ENCODE measurements at regions not wholly inside any gene's neighbourhood (a gene's known extent, or its start where the extent isn't known, plus 50 kb on each side); places are given as distances from the start of the nearest gene placed in this dataset.
"Not testable (repeated sequence)": the region's sequence is repeated elsewhere in the genome, so short reads cannot be mapped to it uniquely, and the experiment has no call there.

DNA sequence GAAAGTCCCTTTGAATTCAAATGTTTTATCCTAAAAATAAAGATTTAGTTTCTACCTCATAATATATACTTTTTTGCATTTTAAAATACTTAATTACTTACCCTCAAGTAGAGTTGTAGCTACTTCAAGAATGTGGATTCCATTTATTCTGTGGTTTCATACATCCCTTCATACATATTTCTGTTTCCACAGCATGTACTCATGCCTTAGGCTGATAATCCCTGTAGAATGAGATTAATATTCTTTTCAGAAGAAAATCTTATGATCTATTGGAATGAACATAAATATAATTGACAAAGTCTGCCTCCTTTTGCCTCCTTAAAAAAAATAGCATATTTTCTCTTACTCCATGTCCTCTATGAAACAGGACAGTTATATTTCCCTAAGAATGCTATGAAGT, 465.7 kb downstream of the DTWD2 start:
- no peaks in the 10 kb centered on the region for H3K27me3 ChIP-seq (ENCODE audit: insufficient read depth, insufficient read length)
- no peaks in the 10 kb centered on the region for H3K36me3 ChIP-seq (ENCODE audit: insufficient read depth, insufficient read length, low read length)
- no peak overlapping the region for H3K4me3 ChIP-seq (ENCODE audit: insufficient read length, low read depth)
- H3K9ac ChIP-seq (ENCODE audit: insufficient read length, low read depth), result no peak overlapping the region
- H3K4me1 ChIP-seq (ENCODE audit: insufficient read depth, insufficient read length), result no peaks in the 10 kb centered on the region
- H3K9me3 ChIP-seq (ENCODE audit: insufficient read depth, low read length), result no peaks in the 10 kb centered on the region
- no peak for DNase-seq (ENCODE audit: low read depth, low spot score)
- TF ChIP-seq SUZ12 (IDR thresholded peaks at IDR 0.05; ENCODE audit: extremely low read depth, insufficient read depth, insufficient read length) (no peak), YY1 (IDR thresholded peaks at IDR 0.05; ENCODE audit: insufficient read depth, insufficient read length) (no peak), ZNF274 (IDR thresholded peaks at IDR 0.05; ENCODE audit: low read depth, low read length) (no peak)

DNA sequence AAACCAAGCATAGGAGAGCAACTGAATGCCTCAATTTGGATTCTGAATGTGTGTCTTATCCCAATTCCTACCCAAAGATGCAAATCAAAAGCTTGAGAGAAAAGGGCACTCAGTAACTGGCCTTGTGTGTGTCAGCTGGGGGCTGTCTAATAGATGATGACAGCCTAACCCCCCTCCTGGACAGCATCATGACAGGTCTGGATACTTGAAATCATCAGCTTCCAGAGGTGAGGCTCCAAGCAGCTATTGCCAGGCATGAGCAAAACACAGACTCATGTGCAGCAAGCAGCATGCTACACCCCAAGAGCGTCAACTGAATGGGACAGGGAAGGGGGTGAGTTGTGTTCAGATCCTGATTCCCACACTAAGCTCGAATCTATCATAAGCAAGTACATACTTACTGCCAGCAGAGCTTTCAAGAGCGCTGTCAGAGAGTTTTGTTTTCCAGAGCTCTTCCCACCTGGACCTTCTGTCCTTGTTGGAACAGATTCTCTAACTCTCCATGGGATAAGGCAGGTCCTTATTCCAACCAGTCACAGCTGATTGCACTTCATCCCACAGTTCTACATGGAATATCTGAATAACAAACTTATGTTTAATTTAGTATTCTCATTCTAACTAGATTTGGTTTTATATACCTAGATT, 467.5 kb downstream of the DTWD2 start:
- Histone ChIP-seq H3K9ac (ENCODE audit: insufficient read length, low read depth) (no peak overlapping the region), H3K4me3 (ENCODE audit: insufficient read length, low read depth) (no peak overlapping the region), H3K9me3 (ENCODE audit: insufficient read depth, low read length) (no peaks in the 10 kb centered on the region), H3K27me3 (ENCODE audit: insufficient read depth, insufficient read length) (no peaks in the 10 kb centered on the region), H3K36me3 (ENCODE audit: insufficient read depth, insufficient read length, low read length) (no peaks in the 10 kb centered on the region), H3K4me1 (ENCODE audit: insufficient read depth, insufficient read length) (no peaks in the 10 kb centered on the region)
- DNase-seq (ENCODE audit: low read depth, low spot score), result no peak
- TF ChIP-seq SUZ12 (IDR thresholded peaks at IDR 0.05; ENCODE audit: extremely low read depth, insufficient read depth, insufficient read length) (no peak), YY1 (IDR thresholded peaks at IDR 0.05; ENCODE audit: insufficient read depth, insufficient read length) (no peak), ZNF274 (IDR thresholded peaks at IDR 0.05; ENCODE audit: low read depth, low read length) (no peak)

DNA sequence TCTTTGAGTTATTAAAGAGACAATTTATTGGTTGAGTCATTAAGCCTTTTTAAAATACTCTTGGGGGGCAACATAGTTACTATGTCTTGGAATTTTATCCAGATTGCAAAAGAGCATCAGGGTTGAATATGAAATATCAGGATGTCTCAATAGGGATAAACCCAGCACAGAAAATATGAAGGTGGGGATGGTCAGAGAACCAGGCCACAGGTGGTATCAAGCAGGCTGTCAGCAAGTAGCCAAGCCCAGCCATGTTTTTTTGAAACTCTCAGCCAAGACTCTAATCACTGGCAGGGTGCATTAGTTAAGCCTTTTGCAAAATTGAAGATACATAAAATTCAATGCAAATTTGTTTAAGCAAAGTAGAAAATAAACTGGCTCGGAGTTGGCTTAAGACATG, 468.9 kb downstream of the DTWD2 start:
- no peak for DNase-seq (ENCODE audit: low read depth, low spot score)
- H3K9ac ChIP-seq (ENCODE audit: insufficient read length, low read depth), result no peak overlapping the region
- no peaks in the 10 kb centered on the region for H3K27me3 ChIP-seq (ENCODE audit: insufficient read depth, insufficient read length)
- no peaks in the 10 kb centered on the region for H3K36me3 ChIP-seq (ENCODE audit: insufficient read depth, insufficient read length, low read length)
- no peak for TF ChIP-seq ZNF274 (IDR thresholded peaks at IDR 0.05; ENCODE audit: low read depth, low read length)
- H3K4me3 ChIP-seq (ENCODE audit: insufficient read length, low read depth), result no peak overlapping the region
- H3K4me1 ChIP-seq (ENCODE audit: insufficient read depth, insufficient read length), result no peaks in the 10 kb centered on the region
- H3K9me3 ChIP-seq (ENCODE audit: insufficient read depth, low read length), result no peaks in the 10 kb centered on the region

DNA sequence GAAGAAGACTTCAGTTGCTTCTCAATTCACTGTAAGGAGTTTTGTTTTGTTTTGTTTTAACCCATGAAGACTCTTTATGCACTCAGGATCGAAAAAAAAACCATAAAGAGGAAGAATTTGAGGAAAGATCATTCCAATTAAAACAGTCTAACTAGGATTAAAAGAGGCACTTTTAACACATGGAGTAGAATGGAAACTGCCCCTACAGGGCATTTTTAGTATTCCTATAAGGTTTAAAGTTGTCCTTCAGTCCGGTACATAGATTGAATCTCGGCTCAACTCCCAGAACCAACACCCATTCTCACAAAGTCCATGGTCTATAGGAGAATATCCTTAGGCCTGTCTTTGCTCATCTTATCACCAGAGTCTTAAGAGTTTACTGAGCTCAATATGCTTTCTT, 469.6 kb downstream of the DTWD2 start:
- Histone ChIP-seq H3K9me3 (ENCODE audit: insufficient read depth, low read length) (no peaks in the 10 kb centered on the region), H3K27me3 (ENCODE audit: insufficient read depth, insufficient read length) (no peaks in the 10 kb centered on the region), H3K36me3 (ENCODE audit: insufficient read depth, insufficient read length, low read length) (no peaks in the 10 kb centered on the region), H3K9ac (ENCODE audit: insufficient read length, low read depth) (no peak overlapping the region), H3K4me3 (ENCODE audit: insufficient read length, low read depth) (no peak overlapping the region), H3K4me1 (ENCODE audit: insufficient read depth, insufficient read length) (no peaks in the 10 kb centered on the region)
- DNase-seq (ENCODE audit: low read depth, low spot score), result no peak
- TF ChIP-seq ZNF274 (IDR thresholded peaks at IDR 0.05; ENCODE audit: low read depth, low read length), result no peak

DNA sequence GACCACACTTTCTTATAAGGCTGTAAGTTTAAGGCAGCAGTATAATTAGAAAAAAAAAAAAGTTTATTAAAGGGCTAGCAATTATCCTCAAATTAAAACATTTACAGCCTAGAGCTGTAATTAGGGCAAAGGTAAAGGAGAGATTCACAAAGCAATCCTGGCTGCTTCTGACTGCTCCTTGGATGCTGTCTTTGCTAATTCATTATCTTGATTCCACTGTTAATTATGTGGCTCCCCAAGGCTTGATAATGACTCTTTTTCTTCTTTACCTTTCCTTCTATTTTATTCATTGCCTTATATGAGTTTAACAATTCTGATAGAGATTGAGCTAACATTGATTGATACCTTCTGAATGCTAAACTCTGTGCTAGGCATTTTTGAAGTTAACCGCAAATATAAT, 476.5 kb downstream of the DTWD2 start:
- H3K27me3 ChIP-seq (ENCODE audit: insufficient read depth, insufficient read length), result no peaks in the 10 kb centered on the region
- H3K9me3 ChIP-seq (ENCODE audit: insufficient read depth, low read length), result no peaks in the 10 kb centered on the region
- no peak for TF ChIP-seq ZNF274 (IDR thresholded peaks at IDR 0.05; ENCODE audit: low read depth, low read length)
- no peak for TF ChIP-seq SUZ12 (IDR thresholded peaks at IDR 0.05; ENCODE audit: extremely low read depth, insufficient read depth, insufficient read length)
- no peak for TF ChIP-seq YY1 (IDR thresholded peaks at IDR 0.05; ENCODE audit: insufficient read depth, insufficient read length)
- H3K36me3 ChIP-seq (ENCODE audit: insufficient read depth, insufficient read length, low read length), result no peaks in the 10 kb centered on the region
- no peak overlapping the region for H3K4me3 ChIP-seq (ENCODE audit: insufficient read length, low read depth)
- H3K4me1 ChIP-seq (ENCODE audit: insufficient read depth, insufficient read length), result no peaks in the 10 kb centered on the region
- no peak overlapping the region for H3K9ac ChIP-seq (ENCODE audit: insufficient read length, low read depth)
- no peak for DNase-seq (ENCODE audit: low read depth, low spot score)

DNA sequence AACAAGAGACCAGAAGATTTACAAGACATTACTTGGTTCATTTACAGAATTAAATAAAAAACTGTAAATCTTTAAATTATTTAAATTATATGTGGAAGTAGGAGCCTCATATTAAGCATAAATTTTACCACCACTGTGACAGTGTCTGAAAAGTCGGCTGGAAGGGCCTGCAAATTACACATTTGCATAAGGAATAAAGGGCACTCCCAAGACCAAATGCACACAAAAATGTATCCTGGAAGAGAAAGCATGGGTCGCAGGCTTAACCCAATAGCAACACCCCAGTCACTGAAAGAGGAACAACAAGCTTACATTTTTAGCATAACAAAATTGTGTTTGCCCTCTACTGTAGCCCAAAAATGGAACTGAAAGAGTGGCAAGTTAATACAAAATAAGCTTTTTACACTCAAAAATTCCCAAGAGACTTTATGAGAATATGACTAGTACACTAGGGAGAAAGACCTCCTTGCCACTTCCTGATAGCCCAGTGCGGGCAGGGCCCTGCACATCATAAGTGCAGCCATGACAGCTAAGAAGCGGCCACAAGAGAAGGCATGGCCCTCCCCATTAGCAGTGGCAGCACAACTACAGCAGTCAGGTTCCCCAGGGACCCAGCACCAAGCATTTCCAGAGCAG, 482.0 kb downstream of the DTWD2 start:
- TF ChIP-seq ZNF274 (IDR thresholded peaks at IDR 0.05; ENCODE audit: low read depth, low read length), result no peak
- no peak for TF ChIP-seq SUZ12 (IDR thresholded peaks at IDR 0.05; ENCODE audit: extremely low read depth, insufficient read depth, insufficient read length)
- TF ChIP-seq YY1 (IDR thresholded peaks at IDR 0.05; ENCODE audit: insufficient read depth, insufficient read length), result no peak
- Histone ChIP-seq H3K9me3 (ENCODE audit: insufficient read depth, low read length) (peaks cover 8% of the 10 kb centered on the region; the same call in 1 of the 2 replicates), H3K4me3 (ENCODE audit: insufficient read length, low read depth) (no peak overlapping the region), H3K27me3 (ENCODE audit: insufficient read depth, insufficient read length) (no peaks in the 10 kb centered on the region), H3K4me1 (ENCODE audit: insufficient read depth, insufficient read length) (no peaks in the 10 kb centered on the region), H3K9ac (ENCODE audit: insufficient read length, low read depth) (no peak overlapping the region), H3K36me3 (ENCODE audit: insufficient read depth, insufficient read length, low read length) (no peaks in the 10 kb centered on the region)
- no peak for DNase-seq (ENCODE audit: low read depth, low spot score)

DNA sequence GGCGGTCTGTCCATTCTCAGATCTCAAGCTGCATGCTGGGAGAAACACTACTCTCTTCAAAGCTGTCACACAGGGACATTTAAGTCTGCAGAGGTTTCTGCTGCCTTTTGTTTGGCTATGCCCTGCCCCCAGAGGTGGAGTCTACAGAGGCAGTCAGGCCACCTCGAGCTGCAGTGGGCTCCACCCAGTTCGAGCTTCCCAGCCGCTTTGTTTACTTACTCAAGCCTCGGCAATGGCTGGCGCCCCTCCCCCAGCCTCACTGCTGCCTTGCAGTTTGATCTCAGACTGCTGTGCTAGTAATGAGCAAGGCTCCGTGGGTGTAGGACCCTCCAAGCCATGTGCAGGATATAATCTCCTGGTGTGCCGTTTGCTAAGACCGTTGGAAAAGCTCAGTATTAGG, 486.1 kb downstream of the DTWD2 start:
- not testable (repeated sequence) for H3K27me3 ChIP-seq (ENCODE audit: insufficient read depth, insufficient read length); H3K36me3 ChIP-seq (ENCODE audit: insufficient read depth, insufficient read length, low read length)

DNA sequence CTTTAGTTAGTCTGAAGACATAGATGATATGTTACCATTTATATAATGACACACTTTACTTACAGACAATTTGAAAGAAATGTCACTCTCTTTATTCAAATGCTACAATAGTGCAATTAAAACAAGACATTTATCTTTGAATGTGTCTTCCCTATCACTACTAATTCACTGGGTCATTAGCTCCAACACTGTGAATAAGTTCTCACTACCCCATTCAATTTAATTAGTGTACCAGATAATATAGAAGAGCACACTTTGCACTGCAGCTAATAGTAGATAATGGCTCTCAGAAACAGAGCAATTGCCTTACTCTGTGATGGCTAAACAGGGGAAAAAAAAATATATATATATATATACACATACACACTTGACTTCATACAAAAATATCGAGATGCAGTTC, 497.0 kb downstream of the DTWD2 start:
- TF ChIP-seq SUZ12 (IDR thresholded peaks at IDR 0.05; ENCODE audit: extremely low read depth, insufficient read depth, insufficient read length) (no peak), YY1 (IDR thresholded peaks at IDR 0.05; ENCODE audit: insufficient read depth, insufficient read length) (no peak), ZNF274 (IDR thresholded peaks at IDR 0.05; ENCODE audit: low read depth, low read length) (no peak)
- Histone ChIP-seq H3K9me3 (ENCODE audit: insufficient read depth, low read length) (no peaks in the 10 kb centered on the region), H3K27me3 (ENCODE audit: insufficient read depth, insufficient read length) (no peaks in the 10 kb centered on the region)

More for the DNA sequence above, 486.1 kb downstream of the DTWD2 start:
- not testable (repeated sequence) for H3K4me3 ChIP-seq (ENCODE audit: insufficient read length, low read depth); H3K9ac ChIP-seq (ENCODE audit: insufficient read length, low read depth); DNase-seq (ENCODE audit: low read depth, low spot score); H3K4me1 ChIP-seq (ENCODE audit: insufficient read depth, insufficient read length); H3K9me3 ChIP-seq (ENCODE audit: insufficient read depth, low read length)

More for the DNA sequence above, 497.0 kb downstream of the DTWD2 start:
- Histone ChIP-seq H3K9ac (ENCODE audit: insufficient read length, low read depth) (no peak overlapping the region), H3K36me3 (ENCODE audit: insufficient read depth, insufficient read length, low read length) (no peaks in the 10 kb centered on the region), H3K4me3 (ENCODE audit: insufficient read length, low read depth) (no peak overlapping the region), H3K4me1 (ENCODE audit: insufficient read depth, insufficient read length) (no peaks in the 10 kb centered on the region)
- DNase-seq (ENCODE audit: low read depth, low spot score), result no peak

Data from NT2/D1 (cell line).